Panc1 (cell line): ENCODE measurements at regions not wholly inside any gene's neighbourhood (a gene's known extent, or its start where the extent isn't known, plus 50 kb on each side); places are given as distances from the start of the nearest gene placed in this dataset.

Source experiments
- SIN3A ChIP-seq: IDR thresholded peaks from 2 replicates; pipeline ENCODE4 v1.6.1; 2012; ENCODE audit warnings: low read depth, mild to moderate bottlenecking, low read length, moderate library complexity, borderline replicate concordance; ENCODE audit not compliant: insufficient read depth
- TF ChIP-seq, protein P1 (sequence below): fragments of 450-650 bp; IDR thresholded peaks from 2 replicates; pipeline ENCODE4 v1.5.1; 2017; ENCODE audit warnings: mild to moderate bottlenecking

GRCh38 chr18:41042866-41043265 is 912.2 kb upstream of the PIK3C3 start:
- TF ChIP-seq SIN3A: no peak
- TF ChIP-seq, protein P1, sequence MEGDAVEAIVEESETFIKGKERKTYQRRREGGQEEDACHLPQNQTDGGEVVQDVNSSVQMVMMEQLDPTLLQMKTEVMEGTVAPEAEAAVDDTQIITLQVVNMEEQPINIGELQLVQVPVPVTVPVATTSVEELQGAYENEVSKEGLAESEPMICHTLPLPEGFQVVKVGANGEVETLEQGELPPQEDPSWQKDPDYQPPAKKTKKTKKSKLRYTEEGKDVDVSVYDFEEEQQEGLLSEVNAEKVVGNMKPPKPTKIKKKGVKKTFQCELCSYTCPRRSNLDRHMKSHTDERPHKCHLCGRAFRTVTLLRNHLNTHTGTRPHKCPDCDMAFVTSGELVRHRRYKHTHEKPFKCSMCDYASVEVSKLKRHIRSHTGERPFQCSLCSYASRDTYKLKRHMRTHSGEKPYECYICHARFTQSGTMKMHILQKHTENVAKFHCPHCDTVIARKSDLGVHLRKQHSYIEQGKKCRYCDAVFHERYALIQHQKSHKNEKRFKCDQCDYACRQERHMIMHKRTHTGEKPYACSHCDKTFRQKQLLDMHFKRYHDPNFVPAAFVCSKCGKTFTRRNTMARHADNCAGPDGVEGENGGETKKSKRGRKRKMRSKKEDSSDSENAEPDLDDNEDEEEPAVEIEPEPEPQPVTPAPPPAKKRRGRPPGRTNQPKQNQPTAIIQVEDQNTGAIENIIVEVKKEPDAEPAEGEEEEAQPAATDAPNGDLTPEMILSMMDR: no peak
